ENCODE measurements at regions not wholly inside any gene's neighbourhood (a gene's known extent, or its start where the extent isn't known, plus 50 kb on each side); places are given as distances from the start of the nearest gene placed in this dataset.

DNA sequence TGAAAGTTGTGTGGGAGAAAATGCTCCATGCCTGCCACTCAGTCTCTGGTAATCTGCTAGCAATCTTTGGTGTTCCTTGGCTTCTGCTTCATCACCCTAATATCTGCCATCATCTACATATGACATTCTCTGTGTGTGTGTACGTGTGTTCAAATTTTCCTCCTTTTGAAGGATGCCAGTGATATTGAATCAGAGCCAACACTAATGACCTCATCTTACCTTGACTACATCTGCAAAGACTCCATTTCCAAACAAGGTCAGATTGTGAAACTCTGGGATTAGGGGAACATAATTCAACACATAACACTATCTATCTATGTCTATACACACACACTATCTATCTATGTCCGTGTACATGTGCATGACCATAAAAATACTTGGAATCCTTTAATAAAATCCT is 81.4 kb upstream of the IRS2 start:
- Histone ChIP-seq H3K4me1 (ENCODE audit: control insufficient read depth in 1 of 2, insufficient read depth in 2 of 2, low read length in 2 of 2) (no peaks in the 10 kb centered on the region), H3K36me3 (ENCODE audit: control insufficient read depth in 1 of 2, insufficient read depth in 2 of 2, low read length in 1 of 2) (no peaks in the 10 kb centered on the region), H3K27me3 (ENCODE audit: control insufficient read depth in 1 of 2, insufficient read depth in 2 of 2, low read length in 1 of 2) (no peaks in the 10 kb centered on the region), H3K27ac (ENCODE audit: low read depth in 1 of 2, low read length in 2 of 2) (no peak overlapping the region), H3K9me3 (ENCODE audit: control insufficient read depth, low read length) (no peaks in the 10 kb centered on the region), H3K4me3 (ENCODE audit: low read length in 2 of 2) (no peak overlapping the region)
- intact Hi-C loops (cut with DNase I), result loop anchor here in 1 of 2 donors (5.0 kb wide), 1 partner anchor 240 kb away; no protein-coding TSS in a partner anchor
- DNase-seq, result no peak
- WGBS, 2 donors, result 49 to 57% methylated on average over 2 of the region's 2 CpGs
- ATAC-seq (ENCODE audit: low FRiP score), result no peak

DNA sequence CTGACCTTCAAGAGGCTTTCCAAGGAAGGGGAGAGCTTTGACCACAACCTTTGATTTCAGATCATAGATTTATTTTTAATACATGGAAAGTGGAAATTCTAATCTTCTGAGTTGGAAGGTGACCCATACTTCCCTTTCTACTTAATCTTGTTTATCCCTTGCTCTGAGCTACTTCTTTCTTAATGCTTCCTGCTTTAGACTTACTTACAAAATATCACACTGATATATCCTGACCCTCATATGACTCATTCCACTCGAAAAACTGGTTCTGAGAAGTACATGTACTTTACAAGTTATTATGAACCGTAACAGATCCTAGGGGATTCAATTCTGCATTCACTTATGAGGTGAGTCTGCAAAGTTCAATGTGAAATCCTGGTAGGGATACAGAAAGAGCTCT is 76.2 kb upstream of the IRS2 start:
- DNase-seq, result no peak
- Histone ChIP-seq H3K27me3 (ENCODE audit: control insufficient read depth in 1 of 2, insufficient read depth in 2 of 2, low read length in 1 of 2) (no peaks in the 10 kb centered on the region), H3K4me3 (ENCODE audit: low read length in 2 of 2) (no peak overlapping the region), H3K36me3 (ENCODE audit: control insufficient read depth in 1 of 2, insufficient read depth in 2 of 2, low read length in 1 of 2) (no peaks in the 10 kb centered on the region), H3K4me1 (ENCODE audit: control insufficient read depth in 1 of 2, insufficient read depth in 2 of 2, low read length in 2 of 2) (no peaks in the 10 kb centered on the region), H3K27ac (ENCODE audit: low read depth in 1 of 2, low read length in 2 of 2) (no peak overlapping the region), H3K9me3 (ENCODE audit: control insufficient read depth, low read length) (no peaks in the 10 kb centered on the region)
- WGBS, 2 donors, result 82 to 85% methylated on average over 2 of the region's 2 CpGs
- no peak for ATAC-seq (ENCODE audit: low FRiP score)
- intact Hi-C loops (cut with DNase I), result no loop called here

GRCh38 chr13:109859898-109860297 is 73.5 kb upstream of the IRS2 start:
- Histone ChIP-seq H3K27ac (ENCODE audit: low read depth in 1 of 2, low read length in 2 of 2) (no peak overlapping the region), H3K9me3 (ENCODE audit: control insufficient read depth, low read length) (no peaks in the 10 kb centered on the region), H3K36me3 (ENCODE audit: control insufficient read depth in 1 of 2, insufficient read depth in 2 of 2, low read length in 1 of 2) (no peaks in the 10 kb centered on the region), H3K4me3 (ENCODE audit: low read length in 2 of 2) (no peak overlapping the region), H3K4me1 (ENCODE audit: control insufficient read depth in 1 of 2, insufficient read depth in 2 of 2, low read length in 2 of 2) (no peaks in the 10 kb centered on the region), H3K27me3 (ENCODE audit: control insufficient read depth in 1 of 2, insufficient read depth in 2 of 2, low read length in 1 of 2) (no peaks in the 10 kb centered on the region)
- no peak for ATAC-seq (ENCODE audit: low FRiP score)
- intact Hi-C loops (cut with DNase I), result no loop called here
- WGBS, 2 donors, result 83% methylated on average over 3 of the region's 3 CpGs
- DNase-seq, result no peak

DNA sequence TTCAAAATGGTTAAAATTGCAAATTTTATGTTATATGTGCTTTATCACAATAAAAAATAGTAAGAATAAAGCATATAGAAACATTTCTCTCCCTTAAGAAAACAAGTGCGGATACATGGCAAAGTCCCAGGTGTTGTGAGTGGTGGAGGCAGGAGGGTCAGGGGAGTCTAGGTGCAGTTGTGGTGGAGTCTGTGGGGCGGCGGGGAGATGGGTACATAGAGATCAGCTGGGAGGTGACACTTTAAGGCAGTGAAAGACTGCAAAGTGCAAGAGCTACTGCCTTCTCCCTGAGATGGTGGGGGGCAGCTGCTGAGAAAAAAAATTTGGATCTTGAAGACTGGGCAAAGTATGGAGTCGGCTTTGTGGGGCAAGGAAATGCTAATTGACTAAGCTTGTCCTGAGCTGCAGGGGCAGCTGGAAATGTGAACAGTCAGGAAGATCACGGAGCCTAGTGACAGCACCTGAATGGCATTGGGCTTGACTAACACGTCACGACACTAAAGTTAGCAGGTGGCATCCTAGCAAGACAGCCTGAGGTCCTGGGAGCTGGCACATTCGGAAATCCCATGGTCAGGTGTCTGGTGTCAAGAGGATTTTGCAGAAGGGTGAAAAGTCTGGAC is 72.9 kb upstream of the IRS2 start:
- 76 to 87% methylated on average over 8 of the region's 8 CpGs for WGBS, 2 donors
- H3K4me3 ChIP-seq (ENCODE audit: low read length in 2 of 2), result no peak overlapping the region
- ATAC-seq (ENCODE audit: low FRiP score), result no peak

DNA sequence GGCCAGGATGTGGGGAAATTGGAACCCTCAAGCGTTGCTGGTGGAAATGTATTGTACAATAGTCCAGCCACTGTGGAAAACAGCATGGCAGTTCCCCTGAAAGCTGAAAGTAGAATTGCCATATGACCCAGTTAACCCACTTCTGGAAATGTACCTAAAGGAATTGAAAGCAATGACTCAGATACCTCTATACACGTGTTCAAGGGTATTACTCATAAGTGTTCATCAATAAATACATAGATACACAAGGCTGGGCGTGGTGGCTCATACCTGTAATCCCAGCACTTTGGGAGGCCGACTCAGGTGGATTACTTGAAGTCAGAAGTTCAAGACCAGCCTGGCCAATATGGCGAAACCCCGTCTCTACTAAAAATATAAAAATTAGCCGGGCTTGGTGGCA is 71.9 kb upstream of the IRS2 start:
- intact Hi-C loops (cut with DNase I), result no loop called here
- no peak for DNase-seq
- Histone ChIP-seq H3K36me3 (ENCODE audit: control insufficient read depth in 1 of 2, insufficient read depth in 2 of 2, low read length in 1 of 2) (no peaks in the 10 kb centered on the region), H3K9me3 (ENCODE audit: control insufficient read depth, low read length) (no peaks in the 10 kb centered on the region), H3K4me1 (ENCODE audit: control insufficient read depth in 1 of 2, insufficient read depth in 2 of 2, low read length in 2 of 2) (no peaks in the 10 kb centered on the region), H3K27ac (ENCODE audit: low read depth in 1 of 2, low read length in 2 of 2) (no peak overlapping the region), H3K4me3 (ENCODE audit: low read length in 2 of 2) (no peak overlapping the region), H3K27me3 (ENCODE audit: control insufficient read depth in 1 of 2, insufficient read depth in 2 of 2, low read length in 1 of 2) (no peaks in the 10 kb centered on the region)
- 95% methylated on average over 7 of the region's 7 CpGs for WGBS, 2 donors
- no peak for ATAC-seq (ENCODE audit: low FRiP score)

More for the DNA sequence above, 72.9 kb upstream of the IRS2 start:
- Histone ChIP-seq H3K36me3 (ENCODE audit: control insufficient read depth in 1 of 2, insufficient read depth in 2 of 2, low read length in 1 of 2) (no peaks in the 10 kb centered on the region), H3K4me1 (ENCODE audit: control insufficient read depth in 1 of 2, insufficient read depth in 2 of 2, low read length in 2 of 2) (no peaks in the 10 kb centered on the region), H3K9me3 (ENCODE audit: control insufficient read depth, low read length) (no peaks in the 10 kb centered on the region), H3K27ac (ENCODE audit: low read depth in 1 of 2, low read length in 2 of 2) (no peak overlapping the region), H3K27me3 (ENCODE audit: control insufficient read depth in 1 of 2, insufficient read depth in 2 of 2, low read length in 1 of 2) (no peaks in the 10 kb centered on the region)
- intact Hi-C loops (cut with DNase I), result no loop called here
- DNase-seq, result no peak

DNA sequence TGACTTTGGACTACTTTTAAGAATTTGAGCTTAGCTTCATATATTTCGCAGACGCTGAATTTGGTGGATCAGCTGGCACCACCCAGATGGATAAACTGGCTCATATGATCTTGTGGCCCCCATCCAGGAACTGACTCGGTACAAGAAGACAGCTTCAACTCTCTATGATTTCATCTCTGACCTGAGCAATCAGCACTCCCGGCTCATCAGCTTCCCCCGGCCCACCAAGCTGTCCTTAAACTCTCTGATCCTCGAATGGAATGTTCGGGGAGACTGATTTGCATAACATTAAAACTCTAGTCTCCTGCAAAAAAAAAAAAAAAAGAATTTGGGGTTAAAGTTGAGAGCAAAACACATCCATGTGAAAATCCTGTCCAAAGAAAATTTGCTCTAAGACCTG is 71.4 kb upstream of the IRS2 start:
- intact Hi-C loops (cut with DNase I), result no loop called here
- ATAC-seq (ENCODE audit: low FRiP score), result no peak
- no peaks in the 10 kb centered on the region for H3K36me3 ChIP-seq (ENCODE audit: control insufficient read depth in 1 of 2, insufficient read depth in 2 of 2, low read length in 1 of 2)
- H3K9me3 ChIP-seq (ENCODE audit: control insufficient read depth, low read length), result no peaks in the 10 kb centered on the region
- H3K4me3 ChIP-seq (ENCODE audit: low read length in 2 of 2), result no peak overlapping the region
- DNase-seq, result no peak
- no peaks in the 10 kb centered on the region for H3K4me1 ChIP-seq (ENCODE audit: control insufficient read depth in 1 of 2, insufficient read depth in 2 of 2, low read length in 2 of 2)
- H3K27me3 ChIP-seq (ENCODE audit: control insufficient read depth in 1 of 2, insufficient read depth in 2 of 2, low read length in 1 of 2), result no peaks in the 10 kb centered on the region
- no peak overlapping the region for H3K27ac ChIP-seq (ENCODE audit: low read depth in 1 of 2, low read length in 2 of 2)
- 90 to 91% methylated on average over 7 of the region's 7 CpGs for WGBS, 2 donors

- Histone ChIP-seq H3K9me3 (ENCODE audit: control insufficient read depth, low read length) (no peaks in the 10 kb centered on the region), H3K4me3 (ENCODE audit: low read length in 2 of 2) (no peak overlapping the region), H3K27ac (ENCODE audit: low read depth in 1 of 2, low read length in 2 of 2) (no peak overlapping the region), H3K27me3 (ENCODE audit: control insufficient read depth in 1 of 2, insufficient read depth in 2 of 2, low read length in 1 of 2) (no peaks in the 10 kb centered on the region), H3K4me1 (ENCODE audit: control insufficient read depth in 1 of 2, insufficient read depth in 2 of 2, low read length in 2 of 2) (no peaks in the 10 kb centered on the region), H3K36me3 (ENCODE audit: control insufficient read depth in 1 of 2, insufficient read depth in 2 of 2, low read length in 1 of 2) (no peaks in the 10 kb centered on the region)
- no peak for DNase-seq
- WGBS, 2 donors, result 86 to 87% methylated on average over 5 of the region's 5 CpGs
- no peak for ATAC-seq (ENCODE audit: low FRiP score)
- intact Hi-C loops (cut with DNase I), result no loop called here
These were observed 70.9 kb upstream of the IRS2 start for GRCh38 chr13:109857325-109857724.

- 89 to 92% methylated on average over 4 of the region's 4 CpGs for WGBS, 2 donors
- no peaks in the 10 kb centered on the region for H3K36me3 ChIP-seq (ENCODE audit: control insufficient read depth in 1 of 2, insufficient read depth in 2 of 2, low read length in 1 of 2)
- H3K27me3 ChIP-seq (ENCODE audit: control insufficient read depth in 1 of 2, insufficient read depth in 2 of 2, low read length in 1 of 2), result no peaks in the 10 kb centered on the region
- intact Hi-C loops (cut with DNase I), result no loop called here
- H3K4me3 ChIP-seq (ENCODE audit: low read length in 2 of 2), result no peak overlapping the region
- H3K9me3 ChIP-seq (ENCODE audit: control insufficient read depth, low read length), result no peaks in the 10 kb centered on the region
- no peak for DNase-seq
- no peaks in the 10 kb centered on the region for H3K4me1 ChIP-seq (ENCODE audit: control insufficient read depth in 1 of 2, insufficient read depth in 2 of 2, low read length in 2 of 2)
- ATAC-seq (ENCODE audit: low FRiP score), result no peak
- H3K27ac ChIP-seq (ENCODE audit: low read depth in 1 of 2, low read length in 2 of 2), result no peak overlapping the region
These were observed 70.0 kb upstream of the IRS2 start for GRCh38 chr13:109856350-109856749.

DNA sequence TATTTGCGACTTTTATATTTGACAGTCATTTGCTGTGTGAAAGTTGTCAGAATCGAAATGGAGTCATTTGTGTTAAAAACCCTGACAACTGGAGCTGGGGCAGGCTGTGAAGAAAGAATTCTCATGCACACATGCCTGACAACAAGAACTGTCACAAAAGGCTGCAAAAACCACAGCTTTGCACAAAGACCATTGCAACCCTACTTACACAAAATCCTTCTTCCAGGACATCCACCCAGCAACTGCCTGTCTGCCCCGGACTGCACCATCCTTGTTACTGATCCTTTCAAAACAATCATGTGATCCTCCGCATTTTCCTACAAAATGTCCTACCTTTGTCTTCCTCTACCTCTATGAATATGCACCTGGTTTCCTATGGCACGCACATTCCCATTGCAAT is 66.8 kb upstream of the IRS2 start:
- DNase-seq (no peak), ATAC-seq (ENCODE audit: low FRiP score) (no peak)
- Histone ChIP-seq H3K27me3 (ENCODE audit: control insufficient read depth in 1 of 2, insufficient read depth in 2 of 2, low read length in 1 of 2) (no peaks in the 10 kb centered on the region), H3K4me1 (ENCODE audit: control insufficient read depth in 1 of 2, insufficient read depth in 2 of 2, low read length in 2 of 2) (no peaks in the 10 kb centered on the region), H3K36me3 (ENCODE audit: control insufficient read depth in 1 of 2, insufficient read depth in 2 of 2, low read length in 1 of 2) (no peaks in the 10 kb centered on the region), H3K9me3 (ENCODE audit: control insufficient read depth, low read length) (no peaks in the 10 kb centered on the region), H3K4me3 (ENCODE audit: low read length in 2 of 2) (no peak overlapping the region), H3K27ac (ENCODE audit: low read depth in 1 of 2, low read length in 2 of 2) (no peak overlapping the region)
- intact Hi-C loops (cut with DNase I), result no loop called here
- WGBS, 2 donors, result 87 to 90% methylated on average over 5 of the region's 5 CpGs

Measured in aorta (tissue), 5 donors.